HEK293 (cell line): ENCODE measurements at regions not wholly inside any gene's neighbourhood (a gene's known extent, or its start where the extent isn't known, plus 50 kb on each side); places are given as distances from the start of the nearest gene placed in this dataset.
A peak's percentile ranks its signal among the peaks of the same experiment; 100 is the strongest.

Experiments used
- CTCF ChIA-PET: fragments of 350-600 bp; formaldehyde crosslinking; extraction: SDS; loops from one replicate; lab custom pipeline; 2021; ENCODE audit warnings: antibody characterized with exemption; lab: Yijun Ruan, JAX
- POLR2A ChIA-PET: fragments of 300-600 bp; formaldehyde crosslinking; extraction: SDS; loops from one replicate; lab custom pipeline; 2020; ENCODE audit warnings: antibody characterized with exemption, inconsistent platforms; lab: Yijun Ruan, JAX
- H3K27ac ChIP-seq: fragments of 200-500 bp; sonication (Bioruptor generic); 2 replicates; pipeline ENCODE4 v1.5.1; 2014; ENCODE audit warnings: low read depth, low read length, control low read depth, inconsistent platforms; ENCODE audit errors: extremely low read depth
- H3K36me3 ChIP-seq, 2 experiments: fragments of 200-500 bp in 1 of 2; sonication (Bioruptor generic) in 1 of 2; 1 replicate in 1 of 2; 2 replicates in 1 of 2; pipeline ENCODE4 v1.5.1; 2014 to 2017; ENCODE audit warnings: inconsistent platforms in 2 of 2, low read length in 2 of 2; ENCODE audit not compliant: control insufficient read depth in 2 of 2, insufficient read depth in 1 of 2
- H3K4me1 ChIP-seq: fragments of 200-500 bp; sonication (Bioruptor generic); 2 replicates; pipeline ENCODE4 v1.5.1; 2014; ENCODE audit warnings: mild to moderate bottlenecking, low read length, inconsistent platforms; ENCODE audit not compliant: control insufficient read depth, insufficient read depth
- H3K4me3 ChIP-seq: 2 replicates; pipeline ENCODE4 v1.5.1; 2011; ENCODE audit warnings: low read depth, mild to moderate bottlenecking, control low read depth, low read length, moderate library complexity
- H3K9me3 ChIP-seq: fragments of 200-500 bp; sonication (Bioruptor generic); 2 replicates; pipeline ENCODE4 v1.5.1; 2014; ENCODE audit warnings: low read depth, low read length, inconsistent platforms; ENCODE audit not compliant: control insufficient read depth, insufficient read depth
- AEBP2 ChIP-seq: fragments of 450-650 bp; formaldehyde crosslinking; IDR thresholded peaks from 2 replicates; pipeline ENCODE4 v1.5.1; 2016; ENCODE audit warnings: missing biosample characterization, missing genetic modification characterization, borderline replicate concordance
- ATF2 ChIP-seq: fragments of 450-650 bp; formaldehyde crosslinking; IDR thresholded peaks from 2 replicates; pipeline ENCODE4 v1.5.1; 2016; ENCODE audit warnings: missing biosample characterization, missing genetic modification characterization, low read depth
- KLF1 ChIP-seq: fragments of 450-650 bp; formaldehyde crosslinking; IDR thresholded peaks from 2 replicates; pipeline ENCODE4 v1.5.1; 2016; ENCODE audit warnings: missing biosample characterization, missing genetic modification characterization
- KLF7 ChIP-seq: fragments of 450-650 bp; formaldehyde crosslinking; IDR thresholded peaks from 2 replicates; pipeline ENCODE4 v1.5.1; 2016; ENCODE audit warnings: missing biosample characterization, missing genetic modification characterization, borderline replicate concordance
- REST ChIP-seq: fragments of 450-650 bp; formaldehyde crosslinking; IDR thresholded peaks from 2 replicates; pipeline ENCODE4 v1.5.1; 2016; ENCODE audit warnings: missing biosample characterization, missing genetic modification characterization
- TRIM28 ChIP-seq: IDR thresholded peaks from 2 replicates; pipeline ENCODE4 v1.6.1; 2011; ENCODE audit warnings: low read length, control low read depth, borderline replicate concordance
- WT1 ChIP-seq: fragments of 450-650 bp; formaldehyde crosslinking; IDR thresholded peaks from 2 replicates; pipeline ENCODE4 v1.5.1; 2016; ENCODE audit warnings: missing biosample characterization, missing genetic modification characterization
- ZBTB48 ChIP-seq: fragments of 450-650 bp; formaldehyde crosslinking; IDR thresholded peaks from 2 replicates; pipeline ENCODE4 v1.5.1; 2016; ENCODE audit warnings: missing biosample characterization, missing genetic modification characterization
- ZEB2 ChIP-seq: fragments of 450-650 bp; formaldehyde crosslinking; IDR thresholded peaks from 2 replicates; pipeline ENCODE4 v1.5.1; 2016; ENCODE audit warnings: missing biosample characterization, missing genetic modification characterization
- ZNF18 ChIP-seq: fragments of 450-650 bp; formaldehyde crosslinking; IDR thresholded peaks from 2 replicates; pipeline ENCODE4 v1.5.1; 2016; ENCODE audit warnings: missing biosample characterization, missing genetic modification characterization
- ZNF362 ChIP-seq: fragments of 450-650 bp; formaldehyde crosslinking; IDR thresholded peaks from 2 replicates; pipeline ENCODE4 v1.5.1; 2016; ENCODE audit warnings: missing biosample characterization, missing genetic modification characterization
- ZNF529 ChIP-seq: fragments of 450-650 bp; formaldehyde crosslinking; IDR thresholded peaks from 2 replicates; pipeline ENCODE4 v1.5.1; 2017; ENCODE audit warnings: missing genetic modification characterization, missing biosample characterization; ENCODE audit not compliant: insufficient replicate concordance
- ZNF530 ChIP-seq: fragments of 450-650 bp; formaldehyde crosslinking; IDR thresholded peaks from 2 replicates; pipeline ENCODE4 v1.5.1; 2016; ENCODE audit warnings: low read depth, missing biosample characterization, missing genetic modification characterization
- ZNF549 ChIP-seq: fragments of 450-650 bp; IDR thresholded peaks from 2 replicates; pipeline ENCODE4 v1.5.1; 2018; ENCODE audit warnings: missing biosample characterization, missing genetic modification characterization, mild to moderate bottlenecking, inconsistent platforms, moderate library complexity
- ZNF692 ChIP-seq: fragments of 450-650 bp; formaldehyde crosslinking; IDR thresholded peaks from 2 replicates; pipeline ENCODE4 v1.5.1; 2016; ENCODE audit warnings: missing biosample characterization, missing genetic modification characterization
- ZSCAN18 ChIP-seq: fragments of 450-650 bp; formaldehyde crosslinking; IDR thresholded peaks from 2 replicates; pipeline ENCODE4 v1.5.1; 2016; ENCODE audit warnings: missing biosample characterization, missing genetic modification characterization
- ZSCAN5A ChIP-seq: fragments of 450-650 bp; formaldehyde crosslinking; IDR thresholded peaks from 2 replicates; pipeline ENCODE4 v1.5.1; 2016; ENCODE audit warnings: missing biosample characterization, missing genetic modification characterization
- ZXDB ChIP-seq: fragments of 450-650 bp; formaldehyde crosslinking; IDR thresholded peaks from 2 replicates; pipeline ENCODE4 v1.5.1; 2016; ENCODE audit warnings: missing biosample characterization, missing genetic modification characterization

GRCh38 chr11:115556984-115557383, 52.8 kb upstream of the CADM1 start (continued):
- TF ChIP-seq ZSCAN5A (tag by site-specific recombination) (no peak), ZNF529 (tag by site-specific recombination) (no peak), ZSCAN18 (no peak), KLF1 (tag by site-specific recombination) (no peak), AEBP2 (no peak), ZNF530 (no peak), ZXDB (no peak), WT1 (tag by site-specific recombination) (no peak), ZNF549 (tag by site-specific recombination) (no peak), ZNF692 (tag by site-specific recombination) (no peak)

- POLR2A ChIA-PET = no interaction called here
Measured at GRCh38 chr11:115555336-115556090, 51.3 kb upstream of the CADM1 start.

More at GRCh38 chr11:115555336-115556090, 51.3 kb upstream of the CADM1 start:
- H3K36me3 ChIP-seq = no peaks in the 10 kb centered on the region
- TF ChIP-seq ZEB2 (tag by site-specific recombination) = no peak
- no peak for TF ChIP-seq ZBTB48 (tag by site-specific recombination)
- TF ChIP-seq REST (tag by site-specific recombination) = no peak
- peak; percentile 44; the same call in 1 of the 2 replicates for TF ChIP-seq ATF2 (tag by site-specific recombination)
- TF ChIP-seq KLF7 = no peak
- no peak for TF ChIP-seq ZNF18 (tag by site-specific recombination)
- no peak for TF ChIP-seq ZNF362 (tag by site-specific recombination)
- no peak for TF ChIP-seq TRIM28
- H3K9me3 ChIP-seq = no peaks in the 10 kb centered on the region
- CTCF ChIA-PET = interaction anchor here (1.2 to 1.4 kb wide), 2 partner anchors 14 to 25 kb away, joined by 3 read pairs; no protein-coding TSS in a partner anchor
- H3K4me3 ChIP-seq = no peak overlapping the region
- H3K27ac ChIP-seq = no peak overlapping the region
- no peaks in the 10 kb centered on the region for H3K4me1 ChIP-seq
